ENCODE measurements at regions not wholly inside any gene's neighbourhood (a gene's known extent, or its start where the extent isn't known, plus 50 kb on each side); places are given as distances from the start of the nearest gene placed in this dataset.

DNA sequence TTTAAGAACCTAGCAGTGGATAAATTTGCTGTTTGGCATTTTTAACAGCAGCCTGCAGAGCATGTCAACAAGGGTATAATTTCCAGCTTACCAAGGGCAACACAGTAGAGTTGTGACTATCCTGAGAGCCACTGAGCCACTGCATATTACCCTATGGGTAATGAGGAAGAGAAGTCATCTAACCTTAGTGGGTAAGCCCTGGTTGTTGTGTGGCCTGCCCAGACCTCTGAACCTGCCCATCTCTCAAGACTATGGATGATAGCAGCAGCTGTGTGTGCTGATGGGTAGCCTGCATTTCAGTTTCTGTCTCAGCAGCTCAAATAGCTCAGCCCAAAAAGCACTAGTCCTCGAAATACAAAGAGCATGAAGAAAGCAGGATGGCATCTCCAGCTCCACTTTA lies 56.1 kb upstream of the PIP5K1B start:
- DNase-seq: no peak

DNA sequence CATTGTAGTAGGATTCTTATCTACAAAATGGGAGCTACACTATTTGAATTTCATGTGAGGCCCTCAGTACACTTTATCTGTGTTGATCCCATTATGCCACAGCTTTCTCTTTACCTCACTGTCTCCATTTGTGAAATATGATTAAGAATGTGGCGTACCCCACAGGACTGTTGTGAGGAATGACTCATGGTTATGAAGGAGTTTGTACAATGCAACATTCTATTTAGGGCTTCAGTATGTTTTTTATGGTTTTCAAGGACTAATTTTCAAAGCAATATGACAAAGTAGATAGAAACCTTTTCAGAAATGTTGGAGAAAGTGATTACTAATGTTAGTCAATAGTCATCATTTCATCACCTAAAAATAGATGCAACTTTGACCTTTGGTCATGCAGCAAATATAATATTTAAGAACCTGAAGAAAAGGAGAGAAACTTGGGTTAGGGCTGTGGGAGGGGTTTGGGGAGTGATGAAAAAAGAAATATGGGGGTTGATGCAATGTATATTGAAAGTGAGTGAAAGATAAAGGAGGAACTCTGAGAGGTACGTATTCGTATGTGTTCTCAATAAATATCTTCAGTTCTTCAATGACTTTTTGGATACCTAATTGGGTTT lies 53.7 kb upstream of the PIP5K1B start:
- no peak for DNase-seq

DNA sequence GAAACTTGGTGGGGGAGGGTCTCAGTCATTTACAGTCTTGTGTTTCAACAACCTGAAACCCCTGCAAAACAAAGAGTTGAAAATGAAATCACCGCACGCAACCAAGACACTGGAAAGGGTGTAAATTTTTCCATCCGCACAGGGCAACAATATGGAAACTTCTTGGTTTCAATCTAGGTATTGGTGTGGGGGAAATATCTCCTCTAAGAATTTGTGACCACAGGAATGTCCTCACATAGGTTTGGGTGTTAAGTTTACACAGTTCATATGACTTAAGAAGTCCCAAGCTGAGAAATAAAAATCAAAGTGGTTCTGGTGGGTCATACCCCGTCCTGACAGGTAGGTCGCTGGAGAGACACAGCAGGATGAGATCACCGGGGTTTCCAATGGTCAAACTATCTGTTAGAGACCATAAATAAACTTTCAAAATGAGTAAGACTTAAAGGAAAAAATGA lies 51.9 kb upstream of the PIP5K1B start:
- no peak for DNase-seq

DNA sequence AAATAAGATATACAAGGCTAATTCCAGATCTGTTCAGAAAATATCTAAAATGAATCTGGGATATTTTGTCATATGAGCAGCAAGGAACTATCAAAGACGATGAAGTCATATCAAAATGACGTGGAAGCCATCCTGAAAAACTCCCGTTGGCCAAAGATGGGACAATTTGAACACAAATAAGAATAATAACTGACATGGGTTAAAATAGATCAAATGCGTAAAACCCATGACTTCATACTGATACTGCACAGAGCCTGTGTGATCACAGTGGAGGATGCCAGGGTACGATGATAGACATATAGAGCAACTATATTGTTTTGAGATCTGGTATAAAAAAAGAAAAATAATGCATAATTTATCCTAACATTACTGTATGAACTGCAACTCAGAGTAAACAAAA lies 51.0 kb upstream of the PIP5K1B start:
- no peak for DNase-seq
